HT1080 (cell line): ENCODE measurements at regions not wholly inside any gene's neighbourhood (a gene's known extent, or its start where the extent isn't known, plus 50 kb on each side); places are given as distances from the start of the nearest gene placed in this dataset.

Experiments used
- DNase-seq: peaks from one replicate; pipeline ENCODE4 v3.0.0-alpha.2; 2015; ENCODE audit warnings: low read depth

- DNase-seq: no peak
Measured at GRCh38 chr18:49662506-49662905, 100.6 kb downstream of the LIPG start.

GRCh38 chr18:49658823-49659404 is 97.1 kb downstream of the LIPG start:
- DNase-seq: no peak

GRCh38 chr18:49656073-49656692 is 94.3 kb downstream of the LIPG start:
- peak; percentile 93 for DNase-seq

- DNase-seq: no peak
Measured at GRCh38 chr18:49655266-49656072, 93.6 kb downstream of the LIPG start.

GRCh38 chr18:49654347-49654746 is 92.5 kb downstream of the LIPG start:
- DNase-seq: no peak

GRCh38 chr18:49652881-49653724 is 91.2 kb downstream of the LIPG start:
- DNase-seq: no peak

GRCh38 chr18:49651033-49651432 is 89.2 kb downstream of the LIPG start:
- DNase-seq: no peak

GRCh38 chr18:49650426-49650891 is 88.6 kb downstream of the LIPG start:
- no peak for DNase-seq

- no peak for DNase-seq
Measured at GRCh38 chr18:49648811-49649210, 87.0 kb downstream of the LIPG start.
